Superior temporal gyrus (tissue), 1 donor: ENCODE measurements at regions not wholly inside any gene's neighbourhood (a gene's known extent, or its start where the extent isn't known, plus 50 kb on each side); places are given as distances from the start of the nearest gene placed in this dataset.

Experiments used
- DNase-seq: peaks from one replicate; pipeline ENCODE4 v3.0.0-alpha.2; 2016; ENCODE audit errors: extremely low spot score

DNA sequence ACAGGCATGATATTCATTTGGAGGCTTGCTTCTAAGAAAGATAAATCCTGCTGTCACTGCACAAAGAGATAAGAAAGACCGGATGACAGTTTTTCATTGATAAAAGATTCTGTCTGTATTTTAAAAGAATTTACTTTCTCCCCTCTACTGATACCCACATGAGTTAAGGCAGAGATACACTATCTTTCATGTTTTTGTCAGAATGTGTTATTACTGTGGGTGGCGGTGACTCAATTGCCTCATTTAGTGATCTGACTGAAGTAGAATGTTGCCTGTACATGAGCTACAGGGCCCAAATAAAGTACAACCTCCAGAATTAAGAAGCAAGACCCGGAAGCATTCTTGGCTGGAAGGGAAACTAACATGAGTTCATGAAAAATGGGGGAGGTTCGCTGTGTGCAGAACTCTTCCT lies 480.0 kb downstream of the SLC4A3 start:
- no peak for DNase-seq

DNA sequence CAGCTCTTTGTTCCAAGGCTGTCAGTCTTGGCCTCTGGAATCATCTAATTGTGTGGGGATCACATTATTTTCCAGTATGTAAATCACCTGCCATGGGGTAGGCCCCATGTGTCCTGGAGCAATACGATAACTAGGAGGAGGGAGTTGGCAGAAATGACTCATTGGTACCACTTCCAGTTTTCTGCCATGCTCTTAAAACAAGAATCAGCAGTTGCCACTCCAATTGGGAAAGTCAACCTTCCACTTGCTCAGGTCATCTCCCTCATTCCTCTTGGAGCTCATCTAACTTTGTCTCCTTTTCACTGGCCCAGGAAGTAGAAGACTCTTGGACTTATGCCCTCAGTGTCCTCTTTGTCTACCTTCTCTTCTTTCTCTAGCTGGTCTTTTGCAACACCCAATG lies 487.0 kb downstream of the SLC4A3 start:
- no peak for DNase-seq

DNA sequence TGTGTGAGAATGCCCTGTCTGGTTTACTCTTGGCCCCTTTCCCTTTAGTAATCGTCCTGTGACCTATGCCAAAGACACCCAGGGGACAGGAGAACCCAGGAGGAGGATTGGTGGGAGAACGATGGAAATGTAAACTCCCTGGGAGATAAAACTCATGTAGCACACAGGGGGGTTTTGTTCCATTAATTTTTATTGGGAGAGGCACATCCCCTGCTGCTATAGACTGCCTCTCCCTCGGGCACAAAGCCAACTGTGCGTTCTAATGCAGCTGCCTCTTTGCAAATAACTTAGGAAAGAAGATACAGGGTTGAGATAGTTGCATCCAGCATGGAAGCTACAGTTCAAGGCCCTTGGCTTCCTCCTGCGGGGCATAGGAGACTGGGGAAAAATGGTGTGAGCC lies 489.6 kb downstream of the SLC4A3 start:
- no peak for DNase-seq

DNA sequence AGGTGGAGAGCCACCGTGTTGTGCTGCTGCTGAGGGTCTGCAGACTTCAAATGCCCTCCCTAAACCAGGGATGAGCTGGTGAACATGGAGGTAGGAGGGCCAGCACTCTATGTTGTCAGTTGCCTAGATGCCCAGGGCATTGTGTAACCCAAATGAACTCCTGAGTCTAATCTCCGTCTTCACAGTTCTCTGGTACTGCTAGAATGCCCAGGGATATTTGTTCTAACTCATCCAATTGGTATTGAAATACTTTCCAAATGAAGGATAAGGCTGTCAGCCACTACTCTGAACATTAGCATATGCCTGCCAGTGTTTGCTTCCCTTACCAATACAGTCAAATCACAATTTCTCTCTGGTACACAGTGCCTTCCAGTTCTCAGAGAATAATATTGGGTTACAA lies 492.6 kb downstream of the SLC4A3 start:
- DNase-seq = no peak

DNA sequence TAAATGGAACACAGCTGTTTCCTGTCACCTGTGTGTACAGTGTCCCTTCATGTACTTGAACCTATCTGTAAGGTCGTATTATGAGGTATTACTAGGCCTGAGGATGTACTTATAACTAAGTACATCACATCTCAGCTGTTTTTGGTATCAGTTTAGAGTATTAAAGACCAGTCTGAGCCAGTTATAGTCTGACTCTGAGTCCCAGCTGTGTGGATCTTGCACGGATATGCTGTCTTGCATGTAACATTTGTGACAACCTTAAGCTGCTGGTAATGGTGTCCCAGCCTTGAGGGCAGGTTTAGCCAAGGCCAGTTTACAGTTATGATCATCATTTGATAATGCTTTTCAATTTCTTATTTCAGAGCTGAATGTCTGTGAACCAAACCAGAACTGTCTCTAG lies 496.3 kb downstream of the SLC4A3 start:
- DNase-seq = no peak

DNA sequence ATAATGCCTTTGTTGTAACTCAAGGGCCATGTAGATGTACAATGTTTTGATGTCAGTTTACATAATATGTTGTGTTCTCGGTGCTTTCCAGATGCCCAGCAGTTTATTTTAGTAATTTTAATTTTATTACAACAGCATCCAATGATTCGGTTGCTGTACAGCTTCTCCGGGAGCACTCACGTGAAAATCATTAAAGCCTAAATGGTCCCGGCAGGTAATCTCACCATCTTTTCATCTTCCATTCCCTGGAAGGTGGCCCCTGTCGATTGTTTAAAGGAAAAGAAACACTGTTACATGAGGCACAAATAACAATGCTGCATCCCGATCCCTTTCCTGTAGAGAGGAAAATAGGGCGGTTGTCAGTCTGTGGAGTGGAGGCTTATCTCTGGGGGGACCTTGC lies 498.1 kb downstream of the SLC4A3 start:
- DNase-seq = no peak

DNA sequence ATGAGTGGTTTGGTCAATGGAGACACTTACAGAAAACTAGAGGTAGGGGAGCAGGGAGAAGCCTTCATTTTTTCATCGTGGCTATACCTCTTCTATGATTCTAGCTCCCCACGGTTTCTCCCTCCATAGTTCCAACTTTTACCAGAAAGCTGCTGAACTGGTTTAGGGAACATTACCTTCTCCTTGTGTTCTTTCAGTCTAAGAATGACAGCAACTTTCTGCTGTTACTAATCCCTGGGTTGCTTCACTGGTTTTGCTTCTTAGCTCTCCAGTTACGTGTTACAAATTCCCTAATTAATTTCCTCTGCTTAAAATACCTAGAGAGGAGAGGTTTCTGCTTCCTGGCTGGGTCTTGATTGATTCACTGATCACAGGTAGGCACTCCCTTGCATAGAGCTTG lies 499.9 kb downstream of the SLC4A3 start:
- DNase-seq = no peak

DNA sequence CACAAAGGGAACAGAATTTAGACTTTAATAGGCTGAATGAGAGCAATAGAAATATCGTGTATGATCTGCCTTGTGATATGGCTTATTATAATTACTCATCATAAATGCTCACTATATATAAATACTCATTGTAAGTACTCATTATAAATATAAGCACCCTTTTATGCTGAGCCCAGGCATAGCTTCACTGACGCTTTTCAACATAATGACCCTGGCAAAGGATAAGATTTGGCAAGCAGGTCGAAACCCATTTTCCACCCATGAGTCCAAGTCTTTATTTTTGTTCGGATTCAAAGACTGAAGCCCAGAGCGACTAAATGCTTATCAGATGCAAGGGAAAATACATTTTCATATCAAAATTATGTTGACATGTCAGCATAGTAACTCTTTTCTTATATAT lies 500.4 kb downstream of the SLC4A3 start:
- DNase-seq = no peak

DNA sequence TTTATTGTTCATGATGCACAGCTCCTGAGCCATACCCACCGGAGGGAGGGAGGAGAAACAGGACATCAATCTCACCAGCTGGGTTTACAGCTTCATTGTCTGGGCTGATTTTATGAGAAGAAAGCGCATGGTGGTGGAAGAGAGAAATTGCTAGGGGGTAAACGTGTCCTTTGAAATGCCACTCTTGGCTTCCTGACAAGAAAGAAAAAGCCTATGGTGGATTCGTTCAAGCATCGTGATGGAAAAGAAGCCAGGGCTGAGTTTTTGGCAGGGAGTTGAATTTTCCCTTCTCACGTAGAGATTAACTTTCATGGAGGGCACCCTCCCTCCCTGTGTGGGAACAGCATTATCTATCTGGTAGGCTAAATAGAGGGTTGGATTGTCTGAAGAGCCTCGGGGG lies 502.0 kb downstream of the SLC4A3 start:
- no peak for DNase-seq

DNA sequence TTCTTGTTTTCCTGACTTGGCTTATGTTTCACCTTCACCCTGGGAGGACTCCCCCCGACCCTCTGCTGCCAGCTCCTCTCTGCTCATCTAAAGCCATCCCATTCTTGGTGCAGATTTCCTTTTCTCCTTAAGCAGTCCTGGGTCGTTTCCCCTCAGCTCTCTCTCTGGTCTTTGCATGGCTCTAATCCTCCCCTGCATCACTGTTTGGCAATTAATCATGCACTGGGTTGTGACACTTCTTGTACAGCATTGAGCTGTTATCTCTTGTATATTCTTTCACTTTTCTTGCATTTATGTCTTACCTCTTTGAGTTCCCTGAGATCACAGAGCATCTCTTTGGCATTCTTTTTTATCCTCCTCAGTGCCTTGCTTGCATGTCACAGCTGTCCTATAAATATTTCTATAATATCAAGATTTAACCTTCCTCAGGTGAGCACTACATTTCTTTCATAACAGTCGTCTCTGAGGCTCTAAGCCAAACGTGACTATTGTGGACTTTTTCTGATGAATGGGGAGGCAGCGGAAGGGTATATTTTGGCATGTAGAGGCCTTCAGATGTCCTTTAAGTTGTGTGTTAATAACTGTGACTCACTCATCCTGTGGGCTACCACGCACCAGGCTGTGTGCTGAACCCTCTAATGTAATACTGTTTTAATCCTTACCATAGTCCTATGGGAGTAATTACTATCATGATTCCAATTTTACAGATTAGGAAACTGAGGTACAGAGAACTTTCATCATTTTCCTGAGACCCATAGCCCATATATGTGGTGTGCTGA lies 507.5 kb downstream of the SLC4A3 start:
- DNase-seq = no peak

DNA sequence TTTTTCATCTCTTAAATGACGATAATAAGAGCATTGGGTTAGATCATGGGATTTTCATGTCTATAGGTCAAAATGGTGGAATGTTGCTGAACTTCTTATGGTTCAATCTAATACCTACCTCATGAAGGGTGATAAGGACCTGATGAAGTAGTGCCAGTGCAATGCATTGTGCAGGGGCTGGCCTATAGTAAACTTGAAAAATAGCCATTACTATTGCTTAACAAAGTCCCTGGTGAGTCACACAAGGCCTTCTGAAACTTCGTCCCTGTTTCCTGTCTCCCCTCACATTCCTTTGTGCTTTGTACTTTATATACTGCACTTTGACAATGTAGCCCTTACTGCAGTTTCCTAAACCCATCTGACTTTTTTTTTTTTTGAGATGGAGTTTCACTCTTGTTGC lies 515.9 kb downstream of the SLC4A3 start:
- no peak for DNase-seq

DNA sequence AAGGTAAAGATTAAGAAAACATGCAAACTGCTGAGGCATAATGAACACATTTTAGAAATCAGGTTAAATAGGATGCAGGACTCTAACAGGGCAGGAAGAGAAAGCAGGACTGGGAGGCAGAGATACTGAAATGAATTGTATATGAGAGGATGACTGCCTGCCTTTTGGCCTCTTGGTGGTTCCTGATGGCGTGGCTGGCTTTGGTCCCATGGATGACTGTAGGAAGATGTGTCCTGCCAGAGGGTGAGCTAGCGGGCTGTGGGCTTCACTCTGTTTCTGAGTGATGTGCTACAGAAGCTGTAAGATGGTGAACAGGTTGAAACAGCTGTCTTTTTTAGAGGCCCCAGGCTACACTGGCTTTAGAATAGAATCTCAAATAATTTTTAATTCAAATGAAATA lies 517.0 kb downstream of the SLC4A3 start:
- no peak for DNase-seq

DNA sequence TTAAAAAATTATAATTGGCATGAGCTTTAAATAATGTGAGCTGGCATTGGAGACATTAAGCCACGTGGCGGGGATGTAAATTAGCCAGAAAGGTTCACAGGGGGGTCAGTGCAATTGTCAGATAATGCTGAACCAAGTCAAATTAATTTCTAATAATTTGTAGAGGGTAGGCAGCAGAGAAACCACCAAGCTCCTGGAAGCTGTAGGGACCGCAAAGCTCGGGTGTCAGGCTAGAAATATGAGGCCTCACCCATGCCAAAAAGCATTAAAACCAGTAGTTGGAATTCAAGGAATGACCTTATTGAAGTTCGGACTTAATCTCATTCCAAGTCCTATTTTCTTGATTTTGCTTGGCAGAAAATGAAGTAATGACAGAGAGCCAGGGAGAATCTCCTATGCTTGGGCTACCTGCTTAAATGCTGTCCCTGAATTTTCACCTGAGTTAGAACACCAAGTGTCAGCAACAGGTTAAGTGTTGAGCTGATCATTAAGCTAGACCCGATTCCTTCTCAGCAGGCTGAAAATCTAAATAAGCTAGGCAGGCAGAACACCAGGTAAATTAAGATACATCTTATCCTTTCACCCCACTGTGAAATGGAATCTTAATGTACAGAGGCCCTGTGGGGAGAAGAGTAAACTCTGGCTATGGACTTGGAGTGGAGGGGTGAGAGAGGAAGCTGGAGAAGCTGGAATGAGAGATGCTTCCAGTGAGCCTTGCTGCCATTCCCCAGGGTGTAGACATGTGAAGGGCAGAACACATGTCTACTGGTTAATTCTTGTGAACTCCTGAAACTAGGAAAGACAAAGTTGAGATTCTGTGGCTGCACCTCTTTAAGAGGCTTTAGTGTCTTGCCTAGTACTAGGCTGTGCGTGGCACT lies 520.0 kb downstream of the SLC4A3 start:
- no peak for DNase-seq

DNA sequence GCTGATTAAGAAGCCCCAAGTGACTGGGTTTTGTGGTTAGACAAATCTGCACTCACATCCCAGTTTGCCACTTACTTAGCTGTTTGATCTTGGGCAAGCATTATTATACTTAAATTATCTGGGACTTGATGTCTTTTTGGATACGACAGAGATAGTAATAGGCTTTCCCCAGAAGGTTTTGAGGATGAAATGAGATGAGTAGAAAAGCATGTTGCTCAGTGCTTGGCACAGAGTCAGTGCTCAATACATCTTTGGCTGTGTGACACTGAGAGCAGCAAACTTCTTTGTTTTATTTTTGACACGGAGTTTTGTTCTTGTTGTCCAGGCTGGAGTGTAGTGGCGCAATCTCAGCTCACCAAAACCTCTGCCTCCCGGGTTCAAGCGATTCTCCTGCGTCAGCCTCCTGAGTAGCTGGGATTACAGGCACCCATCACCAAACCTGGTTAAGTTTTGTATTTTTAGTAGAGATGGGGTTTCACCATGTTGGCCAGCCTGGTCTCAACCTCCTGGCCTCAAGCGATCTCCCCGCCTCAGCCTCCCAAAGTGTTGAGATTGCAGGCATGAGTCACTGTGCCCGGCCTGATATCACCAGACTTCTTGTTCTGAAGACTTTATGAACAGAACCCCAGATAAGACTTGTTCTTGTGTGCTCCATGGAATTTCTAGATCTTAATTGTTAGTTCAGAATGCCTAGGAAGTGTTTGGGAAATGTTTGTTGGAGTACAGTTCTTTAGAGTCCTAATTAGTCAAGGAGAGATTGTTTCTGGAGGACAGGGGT lies 521.2 kb downstream of the SLC4A3 start:
- no peak for DNase-seq

DNA sequence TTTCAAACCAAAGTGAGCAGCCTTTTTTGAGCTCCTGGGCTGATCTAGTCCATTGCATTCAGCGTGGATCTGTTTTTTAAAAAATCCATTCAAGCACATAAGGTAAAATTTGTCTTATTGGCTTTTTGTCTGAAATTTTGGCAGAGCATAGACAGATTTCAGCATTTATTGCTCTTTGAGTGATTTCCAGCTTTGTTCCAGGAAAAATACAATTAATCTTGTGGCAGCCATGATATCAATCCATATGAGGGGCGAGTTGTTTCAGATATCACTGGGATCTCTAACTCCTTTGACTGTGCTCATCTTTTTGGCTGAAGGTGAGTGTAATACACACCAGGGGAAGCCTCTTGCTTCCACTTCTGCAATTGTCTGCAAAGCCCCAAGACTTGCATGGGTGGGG lies 523.9 kb downstream of the SLC4A3 start:
- DNase-seq = no peak

DNA sequence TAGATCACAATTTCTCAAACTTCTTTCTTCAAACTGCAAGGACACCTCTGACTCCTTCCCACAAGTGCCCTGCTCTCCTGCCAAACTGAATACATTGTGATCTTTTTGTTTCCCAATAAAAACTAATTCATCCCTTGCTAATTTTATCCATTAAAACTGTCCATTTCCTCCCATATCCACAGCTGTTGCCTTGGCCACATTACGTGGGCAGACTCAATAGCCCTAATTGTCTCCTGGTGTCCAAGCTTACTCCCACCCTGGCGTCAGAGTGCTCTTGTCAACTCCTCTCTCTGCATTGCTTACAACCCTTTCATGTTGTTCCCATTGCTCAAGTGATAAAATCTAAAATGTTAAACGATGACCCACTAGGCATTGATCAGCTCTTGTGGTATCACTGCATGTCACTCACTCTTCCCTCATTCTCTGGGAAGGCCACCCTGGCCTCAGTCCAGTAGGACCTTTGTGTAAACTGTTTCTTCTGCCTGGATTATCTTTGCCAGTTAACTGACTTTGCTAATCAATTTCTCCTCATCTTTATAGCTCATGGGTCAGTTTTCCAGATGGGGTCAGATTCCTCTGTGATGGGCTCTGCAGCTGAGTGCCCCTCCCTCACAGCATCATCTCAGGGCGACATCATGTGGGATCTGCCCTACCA lies 525.0 kb downstream of the SLC4A3 start:
- no peak for DNase-seq

DNA sequence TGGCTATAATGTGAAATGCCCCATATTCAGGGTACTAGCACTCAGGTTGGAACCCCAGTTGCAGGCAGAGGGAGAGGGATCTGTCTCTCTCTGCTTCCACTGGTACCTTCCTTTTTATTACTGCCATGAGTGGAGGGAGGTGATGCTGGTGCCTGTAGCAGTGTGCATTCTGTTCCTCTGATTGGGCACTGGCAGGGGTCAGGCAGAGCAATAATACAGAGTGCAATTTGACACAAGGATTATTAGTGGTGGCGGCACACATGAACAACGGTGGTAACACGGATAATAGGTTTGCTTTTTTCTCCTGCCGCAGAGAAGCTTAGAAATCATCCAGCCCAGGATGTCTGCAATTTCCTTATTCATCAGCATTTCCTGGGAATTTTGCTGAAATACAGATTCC lies 525.7 kb downstream of the SLC4A3 start:
- DNase-seq = no peak

DNA sequence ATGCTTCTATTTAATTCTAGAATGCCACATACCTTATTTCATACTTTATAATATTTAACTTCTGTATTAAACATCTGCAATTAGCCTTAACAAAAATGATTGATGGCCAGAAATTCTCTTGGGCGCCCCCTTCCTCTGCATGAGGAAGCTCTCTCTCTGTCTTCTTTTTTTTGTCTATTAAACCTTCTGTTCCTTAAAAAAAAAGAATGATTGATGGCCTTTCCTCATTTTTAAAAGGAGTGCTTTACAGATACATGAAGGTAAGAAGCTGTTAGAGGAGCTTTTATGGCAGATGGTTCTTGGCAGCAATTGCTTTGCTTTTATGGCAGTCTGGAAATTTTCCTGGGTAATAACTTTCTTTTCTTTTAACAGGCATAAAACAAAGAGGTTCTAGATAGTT lies 526.9 kb downstream of the SLC4A3 start:
- no peak for DNase-seq

DNA sequence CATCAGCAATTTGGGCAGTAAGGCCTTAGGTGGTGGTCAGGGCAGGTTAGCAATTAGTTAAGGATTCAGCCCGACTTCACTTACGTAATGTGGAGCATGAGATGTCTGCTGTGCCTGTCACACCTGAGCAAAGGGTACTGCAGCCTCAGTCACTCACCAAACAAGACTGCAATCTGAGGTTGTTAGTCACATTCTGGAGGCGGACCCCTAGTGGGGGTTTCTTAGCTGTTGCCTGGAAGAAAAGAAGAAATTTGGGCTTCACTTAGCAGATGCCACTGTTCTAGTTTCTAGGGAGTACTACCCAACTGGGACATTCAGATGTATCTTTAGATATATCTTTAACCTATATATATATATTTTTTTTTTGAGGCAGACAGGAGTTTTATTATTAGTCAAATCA lies 529.9 kb downstream of the SLC4A3 start:
- DNase-seq = no peak

DNA sequence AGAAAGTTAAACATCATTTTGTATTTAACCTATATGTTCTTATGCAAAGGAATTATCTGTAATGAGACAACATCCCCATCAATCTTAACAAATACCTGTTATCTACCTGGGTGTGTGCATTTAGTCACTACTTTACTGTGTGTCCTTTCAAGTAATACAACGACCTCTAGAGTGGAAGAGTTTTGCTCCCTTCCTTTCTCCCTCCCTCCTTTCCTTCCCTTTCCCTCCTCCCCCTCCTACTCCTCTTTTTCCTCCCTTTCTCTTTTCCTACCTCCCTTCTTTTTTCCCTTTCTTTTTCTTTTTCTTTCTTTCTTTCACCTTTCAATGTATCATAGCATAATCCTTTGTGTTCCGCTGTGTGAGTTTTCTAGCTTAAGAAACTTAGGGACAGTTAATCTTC lies 532.3 kb downstream of the SLC4A3 start:
- no peak for DNase-seq

DNA sequence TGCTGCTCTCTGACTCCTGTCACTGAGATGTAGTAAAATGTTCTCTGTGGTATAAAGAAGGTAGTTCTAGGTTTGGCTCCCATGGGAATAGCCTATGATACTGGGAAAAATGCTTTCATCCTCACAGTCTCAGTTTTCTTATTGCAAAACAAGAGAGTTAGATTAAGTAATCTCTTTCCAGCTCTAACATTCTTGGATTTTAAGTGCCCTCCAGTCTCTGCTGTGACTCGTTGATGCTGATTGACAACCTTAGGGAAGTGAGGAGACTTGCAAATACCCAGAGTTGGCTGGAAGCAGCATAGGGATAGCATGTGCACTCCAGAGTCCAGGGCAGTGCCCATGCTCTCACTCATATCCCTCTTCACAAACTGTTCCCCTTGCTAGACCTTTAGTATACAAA lies 534.9 kb downstream of the SLC4A3 start:
- no peak for DNase-seq

DNA sequence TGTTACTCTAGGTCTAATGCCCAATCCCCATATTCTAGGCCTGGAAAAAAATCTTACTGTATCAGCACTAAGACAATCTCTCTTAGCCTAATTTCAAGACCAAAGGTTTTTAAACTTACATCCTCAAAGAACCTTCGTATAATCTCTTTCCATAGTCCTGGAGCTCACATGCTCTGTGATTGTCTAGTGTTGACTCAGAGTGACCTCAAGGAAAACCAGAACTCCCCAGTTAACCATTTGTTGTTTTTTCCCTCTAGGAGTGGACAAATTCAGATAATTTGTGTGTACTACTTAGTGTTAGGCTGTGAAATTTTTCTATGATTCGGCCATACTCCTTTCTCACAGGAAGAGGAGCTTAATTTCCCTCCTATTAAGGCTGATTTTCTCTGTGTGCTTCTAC lies 536.1 kb downstream of the SLC4A3 start:
- DNase-seq = no peak
